ENCODE measurements at regions not wholly inside any gene's neighbourhood (a gene's known extent, or its start where the extent isn't known, plus 50 kb on each side); places are given as distances from the start of the nearest gene placed in this dataset.

GRCh38 chr15:53835309-53835708 is 75.8 kb upstream of the WDR72 start:
- no peaks in the 10 kb centered on the region for H3K4me1 Mint-ChIP-seq
- Histone ChIP-seq H3K27ac (ENCODE audit: low read depth, low read length) (no peak overlapping the region), H3K9me3 (ENCODE audit: control insufficient read depth in 2 of 3, low read length in 3 of 3) (no peaks in the 10 kb centered on the region), H3K27me3 (ENCODE audit: control insufficient read depth in 2 of 2, insufficient read depth in 2 of 2, low read length in 2 of 2) (no peaks in the 10 kb centered on the region), H3K4me3 (ENCODE audit: low read length) (no peak overlapping the region), H3K4me1 (ENCODE audit: control insufficient read depth in 2 of 2, insufficient read depth in 2 of 2, low read length in 2 of 2) (no peaks in the 10 kb centered on the region), H3K36me3 (ENCODE audit: control insufficient read depth in 2 of 3, insufficient read depth in 3 of 3, low read length in 3 of 3) (no peaks in the 10 kb centered on the region)
- H3K27ac Mint-ChIP-seq, result no peak overlapping the region
- intact Hi-C loops (cut with micrococcal nuclease), result no loop called here
- ATAC-seq, result no peak
- H3K9me3 Mint-ChIP-seq, result peaks cover 0 to 4% (median 0%) of the 10 kb centered on the region in 11 donors
- H3K4me3 Mint-ChIP-seq, result no peak overlapping the region
- POLR2A ChIA-PET, result no interaction called here
- CTCF ChIA-PET, result no interaction called here
- H3K27me3 Mint-ChIP-seq, result peaks cover 0 to 20% (median 7%) of the 10 kb centered on the region in 5 donors
- no peak for DNase-seq
- no peaks in the 10 kb centered on the region for H3K36me3 Mint-ChIP-seq

- Mint-ChIP-seq H3K9me3 (peaks cover 0 to 4% (median 0%) of the 10 kb centered on the region in 11 donors), H3K27me3 (peaks cover 0 to 14% (median 12%) of the 10 kb centered on the region in 5 donors), H3K4me1 (no peaks in the 10 kb centered on the region), H3K4me3 (no peak overlapping the region), H3K36me3 (no peaks in the 10 kb centered on the region), H3K27ac (no peak overlapping the region)
- Histone ChIP-seq H3K4me1 (ENCODE audit: control insufficient read depth in 2 of 2, insufficient read depth in 2 of 2, low read length in 2 of 2) (no peaks in the 10 kb centered on the region), H3K9me3 (ENCODE audit: control insufficient read depth in 2 of 3, low read length in 3 of 3) (no peaks in the 10 kb centered on the region), H3K4me3 (ENCODE audit: low read length) (no peak overlapping the region), H3K36me3 (ENCODE audit: control insufficient read depth in 2 of 3, insufficient read depth in 3 of 3, low read length in 3 of 3) (no peaks in the 10 kb centered on the region), H3K27me3 (ENCODE audit: control insufficient read depth in 2 of 2, insufficient read depth in 2 of 2, low read length in 2 of 2) (no peaks in the 10 kb centered on the region), H3K27ac (ENCODE audit: low read depth, low read length) (no peak overlapping the region)
- DNase-seq (no peak), ATAC-seq (no peak)
- intact Hi-C loops (cut with micrococcal nuclease), result no loop called here
- CTCF ChIA-PET, result no interaction called here
- POLR2A ChIA-PET, result no interaction called here
Measured at GRCh38 chr15:53834214-53834613, 74.8 kb upstream of the WDR72 start.

- ATAC-seq (no peak), DNase-seq (no peak)
- no peak overlapping the region for H3K27ac Mint-ChIP-seq
- Histone ChIP-seq H3K27ac (ENCODE audit: low read depth, low read length) (no peak overlapping the region), H3K4me1 (ENCODE audit: control insufficient read depth in 2 of 2, insufficient read depth in 2 of 2, low read length in 2 of 2) (no peaks in the 10 kb centered on the region), H3K4me3 (ENCODE audit: low read length) (no peak overlapping the region), H3K36me3 (ENCODE audit: control insufficient read depth in 2 of 3, insufficient read depth in 3 of 3, low read length in 3 of 3) (no peaks in the 10 kb centered on the region), H3K27me3 (ENCODE audit: control insufficient read depth in 2 of 2, insufficient read depth in 2 of 2, low read length in 2 of 2) (no peaks in the 10 kb centered on the region), H3K9me3 (ENCODE audit: control insufficient read depth in 2 of 3, low read length in 3 of 3) (no peaks in the 10 kb centered on the region)
- intact Hi-C loops (cut with micrococcal nuclease), result no loop called here
- peaks cover 0 to 4% (median 0%) of the 10 kb centered on the region in 11 donors for H3K9me3 Mint-ChIP-seq
- peaks cover 0 to 18% (median 14%) of the 10 kb centered on the region in 5 donors for H3K27me3 Mint-ChIP-seq
- ChIA-PET CTCF (no interaction called here), POLR2A (no interaction called here)
- H3K36me3 Mint-ChIP-seq, result no peaks in the 10 kb centered on the region
- H3K4me3 Mint-ChIP-seq, result no peak overlapping the region
- no peaks in the 10 kb centered on the region for H3K4me1 Mint-ChIP-seq
Measured at GRCh38 chr15:53833134-53833624, 73.7 kb upstream of the WDR72 start.

- no peak overlapping the region for H3K27ac Mint-ChIP-seq
- H3K27ac ChIP-seq (ENCODE audit: low read depth, low read length), result no peak overlapping the region
- ATAC-seq (no peak), DNase-seq (no peak)
- ChIA-PET CTCF (no interaction called here), POLR2A (no interaction called here)
- no peaks in the 10 kb centered on the region for H3K27me3 ChIP-seq (ENCODE audit: control insufficient read depth in 2 of 2, insufficient read depth in 2 of 2, low read length in 2 of 2)
- H3K9me3 Mint-ChIP-seq, result peaks cover 0 to 7% (median 0%) of the 10 kb centered on the region in 11 donors
- H3K27me3 Mint-ChIP-seq, result peaks cover 0 to 19% (median 14%) of the 10 kb centered on the region in 5 donors
- no peaks in the 10 kb centered on the region for H3K4me1 Mint-ChIP-seq
- no peaks in the 10 kb centered on the region for H3K36me3 ChIP-seq (ENCODE audit: control insufficient read depth in 2 of 3, insufficient read depth in 3 of 3, low read length in 3 of 3)
- intact Hi-C loops (cut with micrococcal nuclease), result no loop called here
- no peak overlapping the region for H3K4me3 ChIP-seq (ENCODE audit: low read length)
- H3K36me3 Mint-ChIP-seq, result no peaks in the 10 kb centered on the region
- H3K4me1 ChIP-seq (ENCODE audit: control insufficient read depth in 2 of 2, insufficient read depth in 2 of 2, low read length in 2 of 2), result no peaks in the 10 kb centered on the region
- no peaks in the 10 kb centered on the region for H3K9me3 ChIP-seq (ENCODE audit: control insufficient read depth in 2 of 3, low read length in 3 of 3)
- H3K4me3 Mint-ChIP-seq, result no peak overlapping the region
Measured at GRCh38 chr15:53831907-53832770, 72.7 kb upstream of the WDR72 start.

- ChIA-PET CTCF (no interaction called here), POLR2A (no interaction called here)
- no peak overlapping the region for H3K27ac ChIP-seq (ENCODE audit: low read depth, low read length)
- intact Hi-C loops (cut with micrococcal nuclease), result no loop called here
- no peaks in the 10 kb centered on the region for H3K27me3 ChIP-seq (ENCODE audit: control insufficient read depth in 2 of 2, insufficient read depth in 2 of 2, low read length in 2 of 2)
- peaks cover 0 to 7% (median 2%) of the 10 kb centered on the region in 11 donors for H3K9me3 Mint-ChIP-seq
- peaks cover 0 to 19% (median 14%) of the 10 kb centered on the region in 5 donors for H3K27me3 Mint-ChIP-seq
- no peaks in the 10 kb centered on the region for H3K4me1 Mint-ChIP-seq
- H3K4me3 Mint-ChIP-seq, result no peak overlapping the region
- H3K36me3 Mint-ChIP-seq, result no peaks in the 10 kb centered on the region
- no peaks in the 10 kb centered on the region for H3K36me3 ChIP-seq (ENCODE audit: control insufficient read depth in 2 of 3, insufficient read depth in 3 of 3, low read length in 3 of 3)
- H3K4me1 ChIP-seq (ENCODE audit: control insufficient read depth in 2 of 2, insufficient read depth in 2 of 2, low read length in 2 of 2), result no peaks in the 10 kb centered on the region
- ATAC-seq (no peak), DNase-seq (no peak)
- no peak overlapping the region for H3K27ac Mint-ChIP-seq
- no peak overlapping the region for H3K4me3 ChIP-seq (ENCODE audit: low read length)
- H3K9me3 ChIP-seq (ENCODE audit: control insufficient read depth in 2 of 3, low read length in 3 of 3), result no peaks in the 10 kb centered on the region
Measured at GRCh38 chr15:53830707-53831386, 71.4 kb upstream of the WDR72 start.

GRCh38 chr15:53829923-53830459 is 70.5 kb upstream of the WDR72 start:
- POLR2A ChIA-PET, result no interaction called here
- CTCF ChIA-PET, result no interaction called here
- no peaks in the 10 kb centered on the region for H3K9me3 ChIP-seq (ENCODE audit: control insufficient read depth in 2 of 3, low read length in 3 of 3)
- intact Hi-C loops (cut with micrococcal nuclease), result no loop called here
- H3K9me3 Mint-ChIP-seq, result peaks cover 0 to 7% (median 2%) of the 10 kb centered on the region in 11 donors
- H3K4me1 Mint-ChIP-seq, result no peaks in the 10 kb centered on the region
- H3K4me3 Mint-ChIP-seq, result no peak overlapping the region
- H3K27me3 ChIP-seq (ENCODE audit: control insufficient read depth in 2 of 2, insufficient read depth in 2 of 2, low read length in 2 of 2), result no peaks in the 10 kb centered on the region
- DNase-seq, result no peak
- no peak for ATAC-seq
- no peaks in the 10 kb centered on the region for H3K4me1 ChIP-seq (ENCODE audit: control insufficient read depth in 2 of 2, insufficient read depth in 2 of 2, low read length in 2 of 2)
- no peaks in the 10 kb centered on the region for H3K36me3 ChIP-seq (ENCODE audit: control insufficient read depth in 2 of 3, insufficient read depth in 3 of 3, low read length in 3 of 3)
- H3K4me3 ChIP-seq (ENCODE audit: low read length), result no peak overlapping the region
- no peak overlapping the region for H3K27ac ChIP-seq (ENCODE audit: low read depth, low read length)
- no peak overlapping the region for H3K27ac Mint-ChIP-seq
- peaks cover 0 to 18% (median 12%) of the 10 kb centered on the region in 5 donors for H3K27me3 Mint-ChIP-seq
- H3K36me3 Mint-ChIP-seq, result no peaks in the 10 kb centered on the region

Measured in naive thymus-derived CD4-positive, alpha-beta T cell (primary cell).